Nephron (organoid): ENCODE measurements at regions not wholly inside any gene's neighbourhood (a gene's known extent, or its start where the extent isn't known, plus 50 kb on each side); places are given as distances from the start of the nearest gene placed in this dataset.

Experiments
- H3K27ac Mint-ChIP-seq, 3 experiments: 2 replicates each; pipeline ENCODE4 v1.8.0; 2020; ENCODE audit warnings: mixed read lengths in 3 of 3, mild to moderate bottlenecking in 2 of 3, moderate library complexity in 1 of 3
- H3K27me3 Mint-ChIP-seq: 2 replicates; pipeline ENCODE4 v1.8.0; 2021; ENCODE audit warnings: low read depth, mild to moderate bottlenecking, moderate library complexity, mixed read lengths
- H3K36me3 Mint-ChIP-seq: 2 replicates; pipeline ENCODE4 v1.8.0; 2020; ENCODE audit warnings: low read depth, mixed read lengths
- H3K4me1 Mint-ChIP-seq: 2 replicates; pipeline ENCODE4 v1.8.0; 2020; ENCODE audit warnings: mixed read lengths
- H3K4me3 Mint-ChIP-seq, 3 experiments: 2 replicates each; pipeline ENCODE4 v1.8.0; 2020; ENCODE audit warnings: mild to moderate bottlenecking in 3 of 3, mixed read lengths in 3 of 3, moderate library complexity in 2 of 3
- H3K9me3 Mint-ChIP-seq: 2 replicates; pipeline ENCODE4 v1.8.0; 2020; ENCODE audit warnings: mixed read lengths
- CTCF ChIP-seq, 3 experiments: fragments of 200-600 bp; sonication (generic); IDR thresholded peaks; one replicate each; pipeline ENCODE4 v1.5.0; 2021; ENCODE audit warnings: antibody characterized with exemption in 3 of 3; ENCODE audit not compliant: unreplicated experiment in 3 of 3

- H3K9me3 Mint-ChIP-seq = no peaks in the 10 kb centered on the region
- no peaks in the 10 kb centered on the region for H3K4me1 Mint-ChIP-seq
- no peak overlapping the region for H3K4me3 Mint-ChIP-seq
- TF ChIP-seq CTCF (IDR thresholded peaks at IDR 0.05; ENCODE audit: unreplicated experiment in 3 of 3) = peak; percentile 56 to 71 (median 70)
- H3K27ac Mint-ChIP-seq = no peak overlapping the region
- H3K36me3 Mint-ChIP-seq = no peaks in the 10 kb centered on the region
- peaks cover 19% of the 10 kb centered on the region for H3K27me3 Mint-ChIP-seq
Observed at GRCh38 chr1:157193702-157194391, 55.7 kb upstream of the ETV3 start.

DNA sequence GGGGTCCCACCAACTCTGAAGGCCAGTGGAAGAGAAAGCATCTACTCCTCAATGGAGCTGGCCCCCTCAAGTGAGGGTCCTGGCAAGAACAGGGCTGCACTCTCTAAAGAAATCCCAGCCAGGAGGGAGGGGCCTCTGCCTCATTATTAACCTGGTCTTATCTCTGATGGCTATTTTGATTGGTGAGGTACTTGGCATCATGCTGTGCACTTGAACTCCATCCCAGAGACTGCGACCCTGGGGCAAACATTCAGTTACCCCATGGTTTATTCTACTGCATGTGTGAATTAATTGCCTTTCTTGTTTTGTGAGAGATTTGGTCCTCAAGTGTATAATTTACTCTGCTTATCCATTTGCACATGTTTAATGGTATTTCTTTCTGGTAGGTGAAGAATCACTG, 55.0 kb upstream of the ETV3 start:
- no peak overlapping the region for H3K27ac Mint-ChIP-seq
- no peak for TF ChIP-seq CTCF (IDR thresholded peaks at IDR 0.05; ENCODE audit: unreplicated experiment in 3 of 3)
- no peaks in the 10 kb centered on the region for H3K4me1 Mint-ChIP-seq
- no peak overlapping the region for H3K4me3 Mint-ChIP-seq
- H3K36me3 Mint-ChIP-seq = no peaks in the 10 kb centered on the region
- H3K27me3 Mint-ChIP-seq = peaks cover 19% of the 10 kb centered on the region
- no peaks in the 10 kb centered on the region for H3K9me3 Mint-ChIP-seq

DNA sequence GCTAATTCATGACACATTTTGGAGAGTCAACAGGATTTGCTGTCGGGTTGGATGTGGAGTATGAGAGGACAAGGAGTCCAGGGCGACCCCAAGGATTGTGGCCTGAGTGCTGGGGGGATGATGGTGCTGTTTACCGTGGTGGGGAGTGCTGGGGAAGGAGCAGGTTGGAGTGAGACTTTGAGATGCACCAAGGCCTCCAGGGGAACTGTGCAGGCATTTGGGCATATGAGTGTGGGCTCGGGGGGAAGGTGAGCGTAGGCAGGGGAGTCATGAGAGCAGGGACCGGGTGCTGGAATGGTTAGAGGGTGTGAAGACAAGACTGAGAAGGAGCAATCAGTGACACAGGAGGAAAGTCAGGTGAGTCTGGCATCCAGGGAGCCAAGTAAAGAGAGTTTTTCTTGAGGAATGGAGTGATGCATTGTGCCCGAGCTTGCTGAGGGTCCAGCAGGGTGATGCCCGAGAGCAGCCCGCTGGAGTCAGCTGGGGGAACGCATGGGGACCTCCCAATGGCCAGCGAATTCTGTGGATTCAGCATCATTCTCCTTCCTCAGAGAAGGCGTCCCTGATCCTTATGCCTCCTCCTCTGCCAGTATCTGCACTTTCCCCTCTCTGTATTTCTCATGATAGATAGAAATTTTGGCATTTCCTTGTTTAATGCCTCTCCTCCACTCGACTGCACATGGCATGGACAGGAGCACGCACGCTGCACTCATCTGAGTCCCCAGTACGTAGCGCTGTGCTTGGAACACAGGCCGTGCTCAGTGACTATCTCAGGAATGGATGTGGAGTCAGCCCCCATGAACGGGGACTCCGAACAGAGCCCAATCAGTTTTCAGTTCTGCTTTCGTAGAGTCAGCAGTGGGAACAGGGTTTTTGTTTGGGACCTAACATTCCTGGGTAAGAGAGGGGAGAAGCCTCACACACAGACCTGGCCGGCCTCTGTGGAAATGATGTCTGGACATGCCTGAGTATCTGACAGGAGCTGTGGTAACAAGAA, 52.1 kb upstream of the ETV3 start:
- no peaks in the 10 kb centered on the region for H3K9me3 Mint-ChIP-seq
- H3K4me1 Mint-ChIP-seq = no peaks in the 10 kb centered on the region

GRCh38 chr1:157189096-157189495, 50.9 kb upstream of the ETV3 start:
- H3K27ac Mint-ChIP-seq = no peak overlapping the region
- H3K27me3 Mint-ChIP-seq = peaks cover 19% of the 10 kb centered on the region
- no peaks in the 10 kb centered on the region for H3K36me3 Mint-ChIP-seq
- TF ChIP-seq CTCF (IDR thresholded peaks at IDR 0.05; ENCODE audit: unreplicated experiment in 3 of 3) = no peak
- no peaks in the 10 kb centered on the region for H3K4me1 Mint-ChIP-seq
- no peaks in the 10 kb centered on the region for H3K9me3 Mint-ChIP-seq
- no peak overlapping the region for H3K4me3 Mint-ChIP-seq

More for the DNA sequence above, 52.1 kb upstream of the ETV3 start:
- Mint-ChIP-seq H3K27ac (no peak overlapping the region), H3K36me3 (no peaks in the 10 kb centered on the region), H3K27me3 (peaks cover 15% of the 10 kb centered on the region), H3K4me3 (no peak overlapping the region)
- no peak for TF ChIP-seq CTCF (IDR thresholded peaks at IDR 0.05; ENCODE audit: unreplicated experiment in 3 of 3)
